ENCODE measurements at regions not wholly inside any gene's neighbourhood (a gene's known extent, or its start where the extent isn't known, plus 50 kb on each side); places are given as distances from the start of the nearest gene placed in this dataset.

GRCh38 chr10:78634835-78635234, 433.9 kb upstream of the ZMIZ1 start:
- Histone ChIP-seq H3K36me3 (no peaks in the 10 kb centered on the region), H3K4me1 (ENCODE audit: low read depth) (peaks cover 8% of the 10 kb centered on the region), H3K4me3 (no peak overlapping the region), H3K27ac (peak overlapping the region; percentile 73), H3K27me3 (no peaks in the 10 kb centered on the region), H3K9me3 (ENCODE audit: low read depth) (no peaks in the 10 kb centered on the region)
- peak in 1 of 2 donors; percentile 79 for DNase-seq (ENCODE audit: low read depth in 1 of 2, low spot score in 1 of 2)
- TF ChIP-seq CTCF (IDR thresholded peaks at IDR 0.05; ENCODE audit: low read depth, low read length): no peak

- Histone ChIP-seq H3K27ac (no peak overlapping the region), H3K9me3 (ENCODE audit: low read depth) (no peaks in the 10 kb centered on the region), H3K4me3 (no peak overlapping the region), H3K36me3 (no peaks in the 10 kb centered on the region), H3K4me1 (ENCODE audit: low read depth) (peaks cover 4% of the 10 kb centered on the region), H3K27me3 (no peaks in the 10 kb centered on the region)
- DNase-seq (ENCODE audit: low read depth in 1 of 2, low spot score in 1 of 2): no peak
- TF ChIP-seq CTCF (IDR thresholded peaks at IDR 0.05; ENCODE audit: low read depth, low read length): no peak
These were observed 429.1 kb upstream of the ZMIZ1 start for GRCh38 chr10:78639629-78640028.

GRCh38 chr10:78640796-78641636, 427.8 kb upstream of the ZMIZ1 start:
- Histone ChIP-seq H3K4me3 (no peak overlapping the region), H3K36me3 (no peaks in the 10 kb centered on the region), H3K9me3 (ENCODE audit: low read depth) (no peaks in the 10 kb centered on the region), H3K27me3 (no peaks in the 10 kb centered on the region), H3K4me1 (ENCODE audit: low read depth) (no peaks in the 10 kb centered on the region), H3K27ac (no peak overlapping the region)
- DNase-seq (ENCODE audit: low read depth in 1 of 2, low spot score in 1 of 2): peak in 1 of 2 donors; percentile 17
- TF ChIP-seq CTCF (IDR thresholded peaks at IDR 0.05; ENCODE audit: low read depth, low read length): no peak

- H3K4me1 ChIP-seq (ENCODE audit: low read depth): no peaks in the 10 kb centered on the region
- no peak overlapping the region for H3K4me3 ChIP-seq
- no peak overlapping the region for H3K27ac ChIP-seq
- TF ChIP-seq CTCF (IDR thresholded peaks at IDR 0.05; ENCODE audit: low read depth, low read length): no peak
- no peaks in the 10 kb centered on the region for H3K9me3 ChIP-seq (ENCODE audit: low read depth)
- no peak for DNase-seq (ENCODE audit: low read depth in 1 of 2, low spot score in 1 of 2)
- no peaks in the 10 kb centered on the region for H3K36me3 ChIP-seq
- H3K27me3 ChIP-seq: no peaks in the 10 kb centered on the region
These were observed 427.1 kb upstream of the ZMIZ1 start for GRCh38 chr10:78641693-78642092.

GRCh38 chr10:78642269-78642816, 426.4 kb upstream of the ZMIZ1 start:
- Histone ChIP-seq H3K27me3 (no peaks in the 10 kb centered on the region), H3K4me3 (no peak overlapping the region), H3K27ac (no peak overlapping the region), H3K9me3 (ENCODE audit: low read depth) (no peaks in the 10 kb centered on the region), H3K36me3 (no peaks in the 10 kb centered on the region), H3K4me1 (ENCODE audit: low read depth) (no peaks in the 10 kb centered on the region)
- TF ChIP-seq CTCF (IDR thresholded peaks at IDR 0.05; ENCODE audit: low read depth, low read length): no peak
- DNase-seq (ENCODE audit: low read depth in 1 of 2, low spot score in 1 of 2): no peak

Data from cardiac muscle cell (in vitro differentiated cells and primary cell).